GM12878 (cell line): ENCODE measurements at regions not wholly inside any gene's neighbourhood (a gene's known extent, or its start where the extent isn't known, plus 50 kb on each side); places are given as distances from the start of the nearest gene placed in this dataset.

Experiments
- CHD2 ChIP-seq: IDR thresholded peaks from 2 replicates; pipeline ENCODE4 v1.6.1; 2011; ENCODE audit warnings: low read depth, low read length, improper control_type of control experiment, borderline replicate concordance
- CREB1 ChIP-seq: IDR thresholded peaks from 2 replicates; pipeline ENCODE4 v1.6.1; 2012; ENCODE audit warnings: low read depth, mild to moderate bottlenecking, inconsistent platforms
- CTCF ChIP-seq, 3 experiments: IDR thresholded peaks in 2 of 3; conservative IDR thresholded peaks in 1 of 3; 2 replicates each; pipeline ENCODE4 v1.5.1; 2011; ENCODE audit warnings: low read depth in 3 of 3, low read length in 3 of 3, mild to moderate bottlenecking in 3 of 3, control low read depth in 2 of 3, moderate library complexity in 2 of 3, inconsistent platforms in 1 of 3, mixed read lengths in 1 of 3; ENCODE audit not compliant: control insufficient read depth in 2 of 3, insufficient read depth in 1 of 3; ENCODE audit errors: extremely low read depth in 1 of 3
- POLR2A ChIP-seq: IDR thresholded peaks from 2 replicates; pipeline ENCODE4 v1.6.1; 2011; ENCODE audit warnings: low read depth, mild to moderate bottlenecking, low read length
- RAD21 ChIP-seq: IDR thresholded peaks from 2 replicates; pipeline ENCODE4 v1.6.1; 2011; ENCODE audit warnings: mild to moderate bottlenecking, low read depth, low read length, moderate library complexity; ENCODE audit not compliant: insufficient read depth
- TAF1 ChIP-seq: IDR thresholded peaks from 2 replicates; pipeline ENCODE4 v1.6.1; 2011; ENCODE audit warnings: mild to moderate bottlenecking, low read depth, low read length, borderline replicate concordance
- ZNF274 ChIP-seq: IDR thresholded peaks from one replicate; pipeline ENCODE4 v1.8.0; 2011; ENCODE audit not compliant: insufficient read length, insufficient read depth
- ZNF384 ChIP-seq: IDR thresholded peaks from 2 replicates; pipeline ENCODE4 v1.6.1; 2012; ENCODE audit warnings: low read depth, mild to moderate bottlenecking, low read length, improper control_type of control experiment, borderline replicate concordance
- TF ChIP-seq, protein P1 (sequence below): fragments of 150-350 bp; IDR thresholded peaks from 2 replicates; pipeline ENCODE4 v1.6.1; 2016; ENCODE audit warnings: low read depth, low read length
- TF ChIP-seq, protein P2 (sequence below): fragments of 450-650 bp; formaldehyde crosslinking; IDR thresholded peaks from 2 replicates; pipeline ENCODE4 v1.5.0; 2022; ENCODE audit warnings: mild to moderate bottlenecking, missing genetic modification characterization

GRCh38 chr7:34332006-34332405 is 326.0 kb upstream of the NPSR1 start:
- TF ChIP-seq, protein P1, sequence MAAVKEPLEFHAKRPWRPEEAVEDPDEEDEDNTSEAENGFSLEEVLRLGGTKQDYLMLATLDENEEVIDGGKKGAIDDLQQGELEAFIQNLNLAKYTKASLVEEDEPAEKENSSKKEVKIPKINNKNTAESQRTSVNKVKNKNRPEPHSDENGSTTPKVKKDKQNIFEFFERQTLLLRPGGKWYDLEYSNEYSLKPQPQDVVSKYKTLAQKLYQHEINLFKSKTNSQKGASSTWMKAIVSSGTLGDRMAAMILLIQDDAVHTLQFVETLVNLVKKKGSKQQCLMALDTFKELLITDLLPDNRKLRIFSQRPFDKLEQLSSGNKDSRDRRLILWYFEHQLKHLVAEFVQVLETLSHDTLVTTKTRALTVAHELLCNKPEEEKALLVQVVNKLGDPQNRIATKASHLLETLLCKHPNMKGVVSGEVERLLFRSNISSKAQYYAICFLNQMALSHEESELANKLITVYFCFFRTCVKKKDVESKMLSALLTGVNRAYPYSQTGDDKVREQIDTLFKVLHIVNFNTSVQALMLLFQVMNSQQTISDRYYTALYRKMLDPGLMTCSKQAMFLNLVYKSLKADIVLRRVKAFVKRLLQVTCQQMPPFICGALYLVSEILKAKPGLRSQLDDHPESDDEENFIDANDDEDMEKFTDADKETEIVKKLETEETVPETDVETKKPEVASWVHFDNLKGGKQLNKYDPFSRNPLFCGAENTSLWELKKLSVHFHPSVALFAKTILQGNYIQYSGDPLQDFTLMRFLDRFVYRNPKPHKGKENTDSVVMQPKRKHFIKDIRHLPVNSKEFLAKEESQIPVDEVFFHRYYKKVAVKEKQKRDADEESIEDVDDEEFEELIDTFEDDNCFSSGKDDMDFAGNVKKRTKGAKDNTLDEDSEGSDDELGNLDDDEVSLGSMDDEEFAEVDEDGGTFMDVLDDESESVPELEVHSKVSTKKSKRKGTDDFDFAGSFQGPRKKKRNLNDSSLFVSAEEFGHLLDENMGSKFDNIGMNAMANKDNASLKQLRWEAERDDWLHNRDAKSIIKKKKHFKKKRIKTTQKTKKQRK, result no peak
- no peak for TF ChIP-seq POLR2A
- TF ChIP-seq RAD21, result no peak
- no peak for TF ChIP-seq TAF1
- no peak for TF ChIP-seq CTCF (IDR thresholded peaks at IDR 0.05 in 2 of 3, conservative IDR thresholded peaks at IDR 0.05 in 1 of 3; ENCODE audit: control insufficient read depth in 2 of 3, extremely low read depth in 1 of 3, insufficient read depth in 1 of 3, low read depth in 3 of 3, low read length in 3 of 3)
- TF ChIP-seq ZNF384, result no peak
- TF ChIP-seq CREB1, result no peak
- TF ChIP-seq ZNF274, result no peak
- TF ChIP-seq, protein P2, sequence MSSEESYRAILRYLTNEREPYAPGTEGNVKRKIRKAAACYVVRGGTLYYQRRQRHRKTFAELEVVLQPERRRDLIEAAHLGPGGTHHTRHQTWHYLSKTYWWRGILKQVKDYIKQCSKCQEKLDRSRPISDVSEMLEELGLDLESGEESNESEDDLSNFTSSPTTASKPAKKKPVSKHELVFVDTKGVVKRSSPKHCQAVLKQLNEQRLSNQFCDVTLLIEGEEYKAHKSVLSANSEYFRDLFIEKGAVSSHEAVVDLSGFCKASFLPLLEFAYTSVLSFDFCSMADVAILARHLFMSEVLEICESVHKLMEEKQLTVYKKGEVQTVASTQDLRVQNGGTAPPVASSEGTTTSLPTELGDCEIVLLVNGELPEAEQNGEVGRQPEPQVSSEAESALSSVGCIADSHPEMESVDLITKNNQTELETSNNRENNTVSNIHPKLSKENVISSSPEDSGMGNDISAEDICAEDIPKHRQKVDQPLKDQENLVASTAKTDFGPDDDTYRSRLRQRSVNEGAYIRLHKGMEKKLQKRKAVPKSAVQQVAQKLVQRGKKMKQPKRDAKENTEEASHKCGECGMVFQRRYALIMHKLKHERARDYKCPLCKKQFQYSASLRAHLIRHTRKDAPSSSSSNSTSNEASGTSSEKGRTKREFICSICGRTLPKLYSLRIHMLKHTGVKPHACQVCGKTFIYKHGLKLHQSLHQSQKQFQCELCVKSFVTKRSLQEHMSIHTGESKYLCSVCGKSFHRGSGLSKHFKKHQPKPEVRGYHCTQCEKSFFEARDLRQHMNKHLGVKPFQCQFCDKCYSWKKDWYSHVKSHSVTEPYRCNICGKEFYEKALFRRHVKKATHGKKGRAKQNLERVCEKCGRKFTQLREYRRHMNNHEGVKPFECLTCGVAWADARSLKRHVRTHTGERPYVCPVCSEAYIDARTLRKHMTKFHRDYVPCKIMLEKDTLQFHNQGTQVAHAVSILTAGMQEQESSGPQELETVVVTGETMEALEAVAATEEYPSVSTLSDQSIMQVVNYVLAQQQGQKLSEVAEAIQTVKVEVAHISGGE (CRISPR knock-in tag), result no peak
- no peak for TF ChIP-seq CHD2
